HCT116 (cell line): ENCODE measurements at regions not wholly inside any gene's neighbourhood (a gene's known extent, or its start where the extent isn't known, plus 50 kb on each side); places are given as distances from the start of the nearest gene placed in this dataset.

Experiments
- ATAC-seq: fragments of 200-7000 bp; cut with Tn5 transposase; 2 replicates; pipeline ENCODE4 v1.9.1; 2020; ENCODE audit warnings: mild to moderate bottlenecking, moderate library complexity
- BruUV-seq: library from RNA; stranded (reverse); fragments of 400-500 nt; replicated peaks from 2 replicates; lab custom pipeline; 2021; lab: Mats Ljungman, UMichigan
- CTCF ChIA-PET: fragments of 300-600 bp; sonication (Branson Sonifier 250); formaldehyde crosslinking; loops from one replicate; lab custom pipeline; 2021; ENCODE audit warnings: antibody characterized with exemption; lab: Charles Lee
- POLR2A ChIA-PET: fragments of 300-600, 350-600 bp; sonication (Branson Sonifier 250); formaldehyde crosslinking; loops from one replicate; lab custom pipeline; 2021; ENCODE audit warnings: antibody characterized with exemption; lab: Charles Lee
- RAD21 ChIA-PET, 2 experiments: fragments of 300-600 bp; sonication (Branson Sonifier 250); formaldehyde crosslinking; loops; one replicate each; lab custom pipeline; 2023; ENCODE audit warnings: low total read pairs in 2 of 2; ENCODE audit not compliant: uncharacterized antibody in 2 of 2, unreplicated experiment in 2 of 2, low non-redundant PET in 1 of 2; lab: Charles Lee
- DNase-seq: peaks from one replicate; pipeline ENCODE4 v3.0.0-alpha.2; 2010; ENCODE audit warnings: low read depth, low spot score
- H2AFZ ChIP-seq: fragments of 200-600 bp; shearing (Covaris generic), sonication (generic); 2 replicates; pipeline ENCODE4 v1.6.1; 2017; ENCODE audit warnings: low read depth, mixed run types, mixed read lengths, antibody characterized with exemption, low read length; ENCODE audit not compliant: poor library complexity, severe bottlenecking
- H3K27ac ChIP-seq: 2 replicates; pipeline ENCODE4 v1.5.1; 2012; ENCODE audit warnings: low read depth, low read length
- H3K27me3 ChIP-seq: fragments of 200-600 bp; sonication (generic); 2 replicates; pipeline ENCODE4 v1.6.1; 2016; ENCODE audit warnings: mixed run types, low read length, mixed read lengths; ENCODE audit not compliant: insufficient read depth
- H3K36me3 ChIP-seq, 2 experiments: fragments of 200-500 bp in 1 of 2; fragments of 200-600 bp in 1 of 2; sonication (Bioruptor generic) in 1 of 2; sonication (generic) in 1 of 2; 2 replicates each; pipeline versions ENCODE4 v1.5.1 to v1.6.1; 2014 to 2016; ENCODE audit warnings: low read length in 2 of 2, inconsistent platforms in 1 of 2, mixed read lengths in 1 of 2, mixed run types in 1 of 2; ENCODE audit not compliant: insufficient read depth in 2 of 2, control insufficient read depth in 1 of 2
- H3K4me1 ChIP-seq, 2 experiments: fragments of 200-600 bp in 1 of 2; sonication (generic) in 1 of 2; 2 replicates each; pipeline versions ENCODE4 v1.5.1 to v1.6.1; 2012 to 2017; ENCODE audit warnings: low read length in 2 of 2, inconsistent platforms in 1 of 2, mild to moderate bottlenecking in 1 of 2, mixed read lengths in 1 of 2, mixed run types in 1 of 2, moderate library complexity in 1 of 2; ENCODE audit not compliant: insufficient read depth in 2 of 2, control insufficient read depth in 1 of 2
- H3K4me2 ChIP-seq: fragments of 200-600 bp; sonication (generic); 2 replicates; pipeline ENCODE4 v1.6.1; 2017; ENCODE audit warnings: mixed run types, low read length, mixed read lengths
- H3K4me3 ChIP-seq, 2 experiments: fragments of 200-600 bp in 1 of 2; sonication (generic) in 1 of 2; replicated peaks in 1 of 2; 2 replicates each; pipeline ENCODE4 v1.5.1; 2011 to 2016; ENCODE audit warnings: low read length in 2 of 2, control low read depth in 1 of 2, low read depth in 1 of 2, mild to moderate bottlenecking in 1 of 2, mixed read lengths in 1 of 2, mixed run types in 1 of 2
- H3K79me2 ChIP-seq: fragments of 200-600 bp; sonication (generic); 2 replicates; pipeline ENCODE4 v1.6.1; 2017; ENCODE audit warnings: mild to moderate bottlenecking, mixed run types, low read length, moderate library complexity, mixed read lengths; ENCODE audit not compliant: insufficient read depth
- H3K9ac ChIP-seq: fragments of 200-600 bp; sonication (generic); 2 replicates; pipeline ENCODE4 v1.6.1; 2016; ENCODE audit warnings: low read length, mixed read lengths
- H3K9me2 ChIP-seq: fragments of 200-600 bp; sonication (generic), shearing (Covaris generic); 2 replicates; pipeline ENCODE4 v1.6.1; 2017; ENCODE audit warnings: mixed run types, mild to moderate bottlenecking, moderate library complexity; ENCODE audit not compliant: insufficient read depth
- H3K9me3 ChIP-seq, 2 experiments: fragments of 200-500 bp in 1 of 2; fragments of 200-600 bp in 1 of 2; sonication (Bioruptor generic) in 1 of 2; sonication (generic) in 1 of 2; 2 replicates each; pipeline ENCODE4 v1.6.1; 2014 to 2017; ENCODE audit warnings: low read length in 2 of 2, mixed read lengths in 2 of 2, inconsistent platforms in 1 of 2, low read depth in 1 of 2, mild to moderate bottlenecking in 1 of 2, mixed run types in 1 of 2, moderate library complexity in 1 of 2; ENCODE audit not compliant: control insufficient read depth in 1 of 2, insufficient read depth in 1 of 2
- H4K20me1 ChIP-seq: fragments of 200-600 bp; sonication (generic), shearing (Covaris generic); 2 replicates; pipeline ENCODE4 v1.6.1; 2017; ENCODE audit warnings: mixed run types, mild to moderate bottlenecking, moderate library complexity; ENCODE audit not compliant: insufficient read depth
- ELF1 ChIP-seq: IDR thresholded peaks from 2 replicates; pipeline ENCODE4 v1.6.1; 2012; ENCODE audit warnings: low read depth, borderline replicate concordance
- FOSL1 ChIP-seq: IDR thresholded peaks from 2 replicates; pipeline ENCODE4 v1.6.1; 2012; ENCODE audit warnings: low read depth
- RAD21 ChIP-seq: IDR thresholded peaks from 2 replicates; pipeline ENCODE4 v1.6.1; 2012; ENCODE audit warnings: low read depth, mild to moderate bottlenecking
- REST ChIP-seq: IDR thresholded peaks from 2 replicates; pipeline ENCODE4 v1.6.1; 2012; ENCODE audit warnings: low read depth
- SP1 ChIP-seq: IDR thresholded peaks from 2 replicates; pipeline ENCODE4 v1.6.1; 2012; ENCODE audit warnings: low read depth
- YY1 ChIP-seq: IDR thresholded peaks from 2 replicates; pipeline ENCODE4 v1.6.1; 2011; ENCODE audit warnings: low read length, low read depth, moderate library complexity, mild to moderate bottlenecking; ENCODE audit not compliant: insufficient replicate concordance; ENCODE audit errors: extremely low read depth
- intact Hi-C: fragments of 100-400 bp; cut with micrococcal nuclease; formaldehyde crosslinking; loops from 2 replicates; pipeline ENCODE4 v1.10.0; 2022

- intact Hi-C loops: no loop called here
- no peak overlapping the region for H3K4me3 ChIP-seq
- POLR2A ChIA-PET: no interaction called here
Observed at GRCh38 chr13:50282016-50282415, 266.8 kb downstream of the KCNRG start.

More at GRCh38 chr13:50282016-50282415, 266.8 kb downstream of the KCNRG start:
- DNase-seq: no peak
- H3K27ac ChIP-seq: no peak overlapping the region
- H3K4me2 ChIP-seq: no peak overlapping the region
- TF ChIP-seq RAD21 (no peak), FOSL1 (no peak), YY1 (no peak), REST (no peak), SP1 (no peak), ELF1 (no peak)
- TF ChIP-seq, all 23 proteins: peak for 0
- ChIA-PET RAD21 (no interaction called here), CTCF (no interaction called here)
- Histone ChIP-seq H3K4me1 (no peaks in the 10 kb centered on the region), H3K9me2 (no peaks in the 10 kb centered on the region), H3K9ac (no peak overlapping the region), H3K79me2 (no peaks in the 10 kb centered on the region; the same call in 1 of the 2 replicates), H3K27me3 (no peaks in the 10 kb centered on the region), H3K9me3 (no peaks in the 10 kb centered on the region), H2AFZ (no peak overlapping the region), H4K20me1 (no peaks in the 10 kb centered on the region), H3K36me3 (no peaks in the 10 kb centered on the region)
- no peak for ATAC-seq
- no TSS peak for BruUV-seq
